Progenitor cell of endocrine pancreas (in vitro differentiated cells): ENCODE measurements at regions not wholly inside any gene's neighbourhood (a gene's known extent, or its start where the extent isn't known, plus 50 kb on each side); places are given as distances from the start of the nearest gene placed in this dataset.

Experiments
- DNase-seq: peaks from one replicate; pipeline ENCODE4 v3.0.0; 2021; ENCODE audit warnings: low spot score; ENCODE audit not compliant: unreplicated experiment
- H3K27ac Mint-ChIP-seq: 2 replicates; pipeline ENCODE4 v1.8.0; 2021; ENCODE audit warnings: mild to moderate bottlenecking, moderate library complexity, mixed read lengths
- H3K27me3 Mint-ChIP-seq: 2 replicates; pipeline ENCODE4 v1.8.0; 2021; ENCODE audit warnings: mixed read lengths
- H3K36me3 Mint-ChIP-seq: 2 replicates; pipeline ENCODE4 v1.8.0; 2022; ENCODE audit warnings: mixed read lengths; ENCODE audit not compliant: insufficient read depth
- H3K4me1 Mint-ChIP-seq: 2 replicates; pipeline ENCODE4 v1.8.0; 2021; ENCODE audit warnings: low read depth, mixed read lengths
- H3K4me3 Mint-ChIP-seq: 2 replicates; pipeline ENCODE4 v1.8.0; 2021; ENCODE audit warnings: low read depth, mild to moderate bottlenecking, moderate library complexity, mixed read lengths
- H3K9me3 Mint-ChIP-seq: 2 replicates; pipeline ENCODE4 v1.8.0; 2021; ENCODE audit warnings: low read depth, mixed read lengths
- TF ChIP-seq, protein P1 (sequence below): fragments of 200-600 bp; sonication (generic); IDR thresholded peaks from one replicate; pipeline ENCODE4 v1.5.0; 2021; ENCODE audit warnings: antibody characterized with exemption, mild to moderate bottlenecking; ENCODE audit not compliant: unreplicated experiment

DNA sequence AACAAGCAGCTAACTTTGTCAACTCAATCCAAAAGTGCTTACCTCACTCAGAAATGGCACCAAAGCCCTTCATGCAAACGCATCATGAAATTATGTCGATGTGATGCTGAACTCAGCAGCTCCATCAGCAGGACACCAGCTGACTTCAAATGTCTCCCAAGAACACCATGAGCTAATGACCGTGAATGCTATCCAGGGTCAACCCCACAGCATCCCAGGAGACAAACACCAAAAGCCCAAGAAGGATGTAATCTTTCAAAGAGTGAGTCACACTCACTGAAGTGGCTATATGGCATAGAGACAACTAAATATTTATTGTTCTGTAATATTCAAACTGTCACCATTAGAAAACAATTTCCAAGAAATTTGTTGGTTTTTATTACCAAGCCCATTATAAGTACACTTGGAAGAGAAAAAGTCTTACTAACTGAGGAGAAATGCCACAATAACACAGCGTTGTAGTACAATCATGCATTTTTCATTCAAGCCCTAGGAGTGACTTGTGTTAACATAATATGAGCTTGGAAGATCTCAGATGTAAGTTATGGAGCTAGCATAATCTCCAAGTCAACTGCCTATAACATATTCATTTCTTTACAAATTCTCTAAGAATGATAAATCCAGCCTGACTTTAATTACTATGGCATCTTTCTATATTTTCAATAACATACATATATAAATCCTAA, 165.0 kb upstream of the CCDC68 start:
- Mint-ChIP-seq H3K27me3 (no peaks in the 10 kb centered on the region), H3K36me3 (no peaks in the 10 kb centered on the region), H3K9me3 (peaks cover 2% of the 10 kb centered on the region), H3K4me3 (no peak overlapping the region), H3K4me1 (no peaks in the 10 kb centered on the region), H3K27ac (no peak overlapping the region)
- TF ChIP-seq, protein P1, sequence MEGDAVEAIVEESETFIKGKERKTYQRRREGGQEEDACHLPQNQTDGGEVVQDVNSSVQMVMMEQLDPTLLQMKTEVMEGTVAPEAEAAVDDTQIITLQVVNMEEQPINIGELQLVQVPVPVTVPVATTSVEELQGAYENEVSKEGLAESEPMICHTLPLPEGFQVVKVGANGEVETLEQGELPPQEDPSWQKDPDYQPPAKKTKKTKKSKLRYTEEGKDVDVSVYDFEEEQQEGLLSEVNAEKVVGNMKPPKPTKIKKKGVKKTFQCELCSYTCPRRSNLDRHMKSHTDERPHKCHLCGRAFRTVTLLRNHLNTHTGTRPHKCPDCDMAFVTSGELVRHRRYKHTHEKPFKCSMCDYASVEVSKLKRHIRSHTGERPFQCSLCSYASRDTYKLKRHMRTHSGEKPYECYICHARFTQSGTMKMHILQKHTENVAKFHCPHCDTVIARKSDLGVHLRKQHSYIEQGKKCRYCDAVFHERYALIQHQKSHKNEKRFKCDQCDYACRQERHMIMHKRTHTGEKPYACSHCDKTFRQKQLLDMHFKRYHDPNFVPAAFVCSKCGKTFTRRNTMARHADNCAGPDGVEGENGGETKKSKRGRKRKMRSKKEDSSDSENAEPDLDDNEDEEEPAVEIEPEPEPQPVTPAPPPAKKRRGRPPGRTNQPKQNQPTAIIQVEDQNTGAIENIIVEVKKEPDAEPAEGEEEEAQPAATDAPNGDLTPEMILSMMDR: no peak
- no peak for DNase-seq

DNA sequence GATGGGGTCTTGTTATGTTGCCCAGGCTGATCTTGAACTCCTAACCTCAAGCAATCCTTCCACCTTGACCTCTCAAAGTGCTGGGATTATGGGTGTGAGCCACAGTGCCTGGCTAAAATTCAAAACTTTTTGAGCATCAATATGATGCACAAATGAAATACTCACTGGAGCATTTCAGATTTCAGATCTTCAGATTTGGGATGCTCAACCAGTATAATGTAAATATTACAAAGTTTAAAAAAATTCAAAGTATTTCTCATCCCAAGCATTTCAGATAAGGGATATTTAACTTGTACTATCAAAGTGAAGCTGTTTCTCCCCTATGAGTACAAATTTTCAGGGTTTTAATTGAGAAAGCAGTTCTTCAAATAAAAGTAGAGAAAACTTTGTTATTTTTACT, 164.1 kb upstream of the CCDC68 start:
- H3K36me3 Mint-ChIP-seq: no peaks in the 10 kb centered on the region
- no peaks in the 10 kb centered on the region for H3K27me3 Mint-ChIP-seq
- no peak for DNase-seq
- H3K4me1 Mint-ChIP-seq: no peaks in the 10 kb centered on the region
- H3K9me3 Mint-ChIP-seq: peaks cover 2% of the 10 kb centered on the region
- no peak overlapping the region for H3K27ac Mint-ChIP-seq
- TF ChIP-seq, protein P1: no peak
- no peak overlapping the region for H3K4me3 Mint-ChIP-seq

DNA sequence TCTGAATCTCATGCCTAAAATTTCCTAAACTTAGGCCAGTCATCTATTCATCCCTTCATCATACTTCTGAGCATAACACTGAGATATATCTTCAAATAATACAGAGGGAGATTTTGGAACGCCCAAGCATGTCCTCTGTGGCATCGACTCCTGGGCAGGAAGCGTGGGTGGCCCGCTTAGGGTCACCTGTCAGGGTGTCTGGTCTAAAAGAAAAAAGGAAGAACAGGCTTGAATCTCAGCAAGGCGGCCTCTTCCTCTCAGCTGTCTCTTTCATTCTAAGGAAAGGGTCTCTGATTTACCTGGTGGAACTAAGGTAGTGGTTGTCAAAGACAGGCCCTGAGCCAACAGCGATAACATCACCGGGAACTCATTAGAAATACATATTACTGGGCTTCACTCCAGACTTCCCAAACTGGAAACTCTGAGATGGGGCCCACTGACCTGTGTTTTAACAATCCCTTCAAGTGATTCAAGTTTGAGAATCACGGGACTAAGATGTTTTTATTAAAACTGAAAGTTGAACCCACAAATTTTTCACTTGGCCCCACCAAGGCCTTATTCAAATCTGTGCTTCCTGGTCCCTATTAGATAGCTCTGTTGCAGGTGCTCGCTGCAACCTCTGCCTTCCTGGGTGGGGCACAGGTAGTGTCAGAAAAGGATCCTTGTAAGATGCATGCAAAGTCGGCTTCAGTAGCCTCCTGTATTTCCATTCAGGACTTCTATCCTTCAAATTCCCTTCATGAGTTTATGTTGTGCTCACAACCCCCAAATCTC, 162.3 kb upstream of the CCDC68 start:
- Mint-ChIP-seq H3K4me3 (no peak overlapping the region), H3K9me3 (no peaks in the 10 kb centered on the region), H3K36me3 (no peaks in the 10 kb centered on the region), H3K27me3 (no peaks in the 10 kb centered on the region), H3K27ac (no peak overlapping the region), H3K4me1 (no peaks in the 10 kb centered on the region)
- DNase-seq: no peak
- TF ChIP-seq, protein P1: no peak

DNA sequence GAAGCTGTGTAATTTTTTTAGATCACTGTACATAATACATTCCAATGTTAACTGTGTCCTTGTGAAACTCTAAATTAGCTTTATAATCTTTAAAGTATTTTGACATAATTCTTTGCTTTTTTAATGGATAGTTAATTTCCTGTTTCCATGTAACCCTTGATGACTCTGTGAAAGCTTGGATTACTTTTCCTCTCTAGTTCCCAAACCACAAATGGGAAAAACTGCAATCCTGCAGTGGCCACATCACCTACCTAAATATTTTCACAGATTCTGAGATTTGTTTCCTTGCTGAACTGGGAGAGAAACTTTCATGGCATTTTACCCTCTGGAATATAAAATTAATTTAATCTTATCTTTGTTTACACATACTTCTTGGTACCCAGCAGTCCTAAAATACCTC, 161.6 kb upstream of the CCDC68 start:
- TF ChIP-seq, protein P1: no peak
- Mint-ChIP-seq H3K9me3 (no peaks in the 10 kb centered on the region), H3K27ac (no peak overlapping the region), H3K4me1 (no peaks in the 10 kb centered on the region), H3K36me3 (no peaks in the 10 kb centered on the region), H3K4me3 (no peak overlapping the region), H3K27me3 (no peaks in the 10 kb centered on the region)
- DNase-seq: no peak

DNA sequence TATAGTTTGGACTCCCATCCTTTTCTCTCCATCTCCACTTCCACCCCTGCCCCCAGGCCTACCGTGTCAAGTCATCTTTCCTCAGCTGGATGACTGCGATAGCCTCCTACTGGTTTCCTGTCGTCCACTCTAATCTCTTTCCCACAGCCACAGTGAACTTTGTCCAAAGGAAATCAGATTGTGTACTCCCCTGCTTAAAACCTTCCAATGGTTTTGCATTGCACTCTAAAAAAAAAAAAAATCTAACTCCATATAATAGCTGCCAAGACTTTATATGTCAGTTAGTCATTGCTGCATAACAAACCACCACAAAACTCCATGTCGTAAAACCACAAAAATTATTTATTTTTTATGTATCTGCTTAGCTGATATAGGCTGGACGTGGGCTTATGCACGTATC, 160.2 kb upstream of the CCDC68 start:
- Mint-ChIP-seq H3K4me1 (no peaks in the 10 kb centered on the region), H3K27ac (no peak overlapping the region), H3K36me3 (no peaks in the 10 kb centered on the region), H3K27me3 (no peaks in the 10 kb centered on the region), H3K9me3 (no peaks in the 10 kb centered on the region), H3K4me3 (no peak overlapping the region)
- TF ChIP-seq, protein P1: no peak
- no peak for DNase-seq
